ENCODE measurements at regions not wholly inside any gene's neighbourhood (a gene's known extent, or its start where the extent isn't known, plus 50 kb on each side); places are given as distances from the start of the nearest gene placed in this dataset.

DNA sequence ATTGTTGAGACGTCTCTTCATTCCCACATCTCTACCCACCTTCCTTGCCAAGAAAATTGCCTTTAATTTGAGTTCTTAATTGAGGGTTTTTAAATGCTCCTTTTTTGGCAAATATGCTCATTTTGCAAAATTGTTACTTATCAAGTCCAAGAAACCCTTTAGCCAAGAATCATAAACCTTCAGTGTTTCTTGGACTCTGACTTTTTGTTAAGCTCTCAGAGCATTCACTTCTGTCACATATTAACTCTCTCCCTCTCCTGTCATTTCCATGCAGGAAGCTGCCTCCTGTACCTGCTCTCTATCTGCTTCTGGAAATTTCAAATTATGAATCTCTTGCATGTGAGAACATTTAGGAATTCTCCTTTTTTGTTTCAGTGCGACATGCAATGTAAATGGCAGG, 100.0 kb upstream of the PIEZO2 start:
- TF ChIP-seq, protein P1, sequence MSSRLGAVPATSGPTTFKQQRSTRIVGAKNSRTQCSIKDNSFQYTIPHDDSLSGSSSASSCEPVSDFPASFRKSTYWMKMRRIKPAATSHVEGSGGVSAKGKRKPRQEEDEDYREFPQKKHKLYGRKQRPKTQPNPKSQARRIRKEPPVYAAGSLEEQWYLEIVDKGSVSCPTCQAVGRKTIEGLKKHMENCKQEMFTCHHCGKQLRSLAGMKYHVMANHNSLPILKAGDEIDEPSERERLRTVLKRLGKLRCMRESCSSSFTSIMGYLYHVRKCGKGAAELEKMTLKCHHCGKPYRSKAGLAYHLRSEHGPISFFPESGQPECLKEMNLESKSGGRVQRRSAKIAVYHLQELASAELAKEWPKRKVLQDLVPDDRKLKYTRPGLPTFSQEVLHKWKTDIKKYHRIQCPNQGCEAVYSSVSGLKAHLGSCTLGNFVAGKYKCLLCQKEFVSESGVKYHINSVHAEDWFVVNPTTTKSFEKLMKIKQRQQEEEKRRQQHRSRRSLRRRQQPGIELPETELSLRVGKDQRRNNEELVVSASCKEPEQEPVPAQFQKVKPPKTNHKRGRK (tag; IDR thresholded peaks at IDR 0.05): no peak
- TF ChIP-seq EGR1 (conservative IDR thresholded peaks at IDR 0.05): no peak
- no peak for TF ChIP-seq FOXJ3 (CRISPR knock-in tag; IDR thresholded peaks at IDR 0.05)
- no peak for TF ChIP-seq GABPB1 (CRISPR knock-in tag; IDR thresholded peaks at IDR 0.05)

All from K562 (cell line).